Common myeloid progenitor, CD34-positive (primary cell): ENCODE measurements at regions not wholly inside any gene's neighbourhood (a gene's known extent, or its start where the extent isn't known, plus 50 kb on each side); places are given as distances from the start of the nearest gene placed in this dataset.
"Not testable (repeated sequence)": the region's sequence is repeated elsewhere in the genome, so short reads cannot be mapped to it uniquely, and the experiment has no call there.

Experiments used
- CTCF ChIA-PET: fragments of 350-600 bp; sonication (Branson Sonifier 250); formaldehyde crosslinking; loops from one replicate; lab custom pipeline; 2021; ENCODE audit warnings: antibody characterized with exemption; lab: Charles Lee
- POLR2A ChIA-PET: fragments of 350-600 bp; sonication (Branson Sonifier 250); formaldehyde crosslinking; loops from one replicate; lab custom pipeline; 2021; ENCODE audit warnings: antibody characterized with exemption; lab: Charles Lee
- DNase-seq, 3 donors: peaks; one replicate each; pipeline versions ENCODE4 v3.0.0 to v3.0.0-alpha.2; 2013
- H3K27ac ChIP-seq, 2 experiments: 1 replicate in 1 of 2; 2 replicates in 1 of 2; pipeline ENCODE4 v1.7.0; 2013; ENCODE audit warnings: inconsistent platforms in 2 of 2, low read length in 2 of 2, mild to moderate bottlenecking in 2 of 2, low read depth in 1 of 2, moderate library complexity in 1 of 2; ENCODE audit not compliant: severe bottlenecking in 2 of 2, insufficient read depth in 1 of 2, poor library complexity in 1 of 2
- H3K27me3 ChIP-seq, 5 experiments: replicated peaks in 2 of 5; 1 replicate in 3 of 5; 2 replicates in 2 of 5; pipeline versions ENCODE4 v1.6.1 to v1.7.0; 2013; ENCODE audit warnings: low read length in 4 of 5, mild to moderate bottlenecking in 2 of 5, moderate library complexity in 2 of 5, inconsistent platforms in 1 of 5; ENCODE audit not compliant: insufficient read depth in 5 of 5, control insufficient read depth in 4 of 5
- H3K36me3 ChIP-seq, 4 experiments: 1 replicate in 2 of 4; 2 replicates in 2 of 4; pipeline versions ENCODE4 v1.6.1 to v1.7.0; 2013; ENCODE audit warnings: low read length in 3 of 4, control low read depth in 1 of 4, mild to moderate bottlenecking in 1 of 4; ENCODE audit not compliant: control insufficient read depth in 4 of 4, insufficient read depth in 4 of 4
- H3K4me1 ChIP-seq, 4 experiments: 1 replicate in 3 of 4; 2 replicates in 1 of 4; pipeline versions ENCODE4 v1.6.1 to v1.7.1; 2013; ENCODE audit warnings: low read length in 3 of 4, mild to moderate bottlenecking in 3 of 4, control low read depth in 1 of 4, inconsistent platforms in 1 of 4, moderate library complexity in 1 of 4; ENCODE audit not compliant: control insufficient read depth in 4 of 4, insufficient read depth in 4 of 4; ENCODE audit errors: control extremely low read depth in 1 of 4
- H3K4me3 ChIP-seq, 7 experiments: 1 replicate in 4 of 7; 2 replicates in 3 of 7; pipeline versions ENCODE4 v1.5.1 to v1.7.0; 2013; ENCODE audit warnings: mild to moderate bottlenecking in 7 of 7, low read length in 6 of 7, moderate library complexity in 6 of 7, inconsistent platforms in 2 of 7, low read depth in 2 of 7, control low read depth in 1 of 7; ENCODE audit not compliant: insufficient read depth in 4 of 7, control insufficient read depth in 1 of 7; ENCODE audit errors: extremely low read depth in 1 of 7
- H3K9me3 ChIP-seq, 5 experiments: 1 replicate in 4 of 5; 2 replicates in 1 of 5; pipeline versions ENCODE4 v1.6.1 to v1.7.1; 2013; ENCODE audit warnings: low read length in 4 of 5, mild to moderate bottlenecking in 2 of 5, inconsistent platforms in 1 of 5, low read depth in 1 of 5, moderate library complexity in 1 of 5; ENCODE audit not compliant: control insufficient read depth in 4 of 5, insufficient read depth in 2 of 5; ENCODE audit errors: control extremely low read depth in 1 of 5
- whole genome bisulfite sequencing: methylation state at CpG from one replicate; pipeline ENCODE4 v1.1.5; 2013; ENCODE audit not compliant: insufficient coverage; 5-methylcytosine and 5-hydroxymethylcytosine counted together

DNA sequence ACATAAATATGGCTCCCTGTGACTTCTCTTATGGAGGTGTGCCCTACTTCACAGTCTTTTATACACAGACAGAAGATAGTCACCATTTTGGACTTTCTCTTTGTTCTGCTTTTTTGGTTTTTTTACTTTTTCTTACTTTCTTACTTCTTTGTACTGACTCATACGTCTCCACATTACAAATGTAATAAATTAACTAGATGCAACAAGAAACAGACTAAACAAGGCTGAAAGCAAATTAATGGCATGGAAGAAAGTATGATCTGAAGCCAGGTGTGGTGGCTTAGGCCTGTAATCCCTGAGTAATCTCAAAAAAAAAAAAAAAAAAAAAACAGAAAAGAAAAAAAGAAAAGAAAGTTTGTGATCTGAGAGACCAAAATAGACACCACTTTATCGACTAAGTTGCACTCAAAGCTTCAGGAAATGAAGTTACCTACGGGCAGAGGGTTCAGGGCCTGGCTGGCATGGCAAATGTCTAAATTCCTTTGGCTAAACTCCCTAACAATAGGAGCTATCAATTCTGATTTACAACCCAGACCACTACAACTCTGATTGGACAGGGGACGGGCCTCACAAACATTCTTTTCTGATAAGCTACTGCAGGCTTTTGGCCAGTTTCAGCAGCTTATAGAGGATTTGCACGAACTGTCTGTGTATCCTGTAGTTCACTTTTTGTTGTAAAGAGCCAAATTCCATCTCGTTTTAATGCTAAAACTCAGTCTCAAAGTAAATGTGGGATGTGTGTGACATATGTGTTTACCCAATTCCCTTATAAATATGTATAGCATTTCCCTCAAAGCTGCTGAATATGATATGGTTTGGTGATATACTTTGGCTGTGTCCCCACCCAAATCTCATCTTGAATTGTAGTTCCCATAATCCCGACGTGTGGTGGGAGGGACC, 129.1 kb downstream of the SEPTIN14 start:
- no peak for DNase-seq
- Histone ChIP-seq H3K27ac (no peak overlapping the region), H3K4me3 (no peak overlapping the region), H3K9me3 (no peaks in the 10 kb centered on the region), H3K27me3 (no peaks in the 10 kb centered on the region), H3K4me1 (peaks cover 0 to 4% (median 0%) of the 10 kb centered on the region in 4 experiments), H3K36me3 (no peaks in the 10 kb centered on the region)
- POLR2A ChIA-PET = interaction anchor here (0.5 kb wide), 1 partner anchor 1360 kb away, joined by 4 read pairs; no protein-coding TSS in a partner anchor
- WGBS = 90% methylated on average over 4 of the region's 8 CpGs
- CTCF ChIA-PET = no interaction called here

DNA sequence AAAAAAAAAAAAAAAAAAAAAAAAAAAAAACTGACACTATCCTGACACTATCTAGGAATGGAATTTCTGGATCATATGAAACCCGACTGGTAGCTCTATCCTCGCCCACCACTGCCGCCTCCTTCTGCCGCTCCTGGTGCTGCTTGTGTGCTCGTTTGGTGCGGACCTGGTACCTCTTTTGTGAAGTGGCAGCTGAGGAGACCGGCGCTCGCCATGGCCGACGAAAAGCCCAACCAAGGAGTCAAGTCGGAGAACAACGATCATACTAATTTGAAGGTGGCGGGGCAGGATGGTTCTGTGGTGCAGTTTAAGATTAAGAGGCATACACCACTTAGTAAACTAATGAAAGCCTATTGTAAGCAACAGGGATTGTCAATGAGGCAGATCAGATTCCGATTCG, 130.6 kb downstream of the SEPTIN14 start:
- H3K36me3 ChIP-seq = no peaks in the 10 kb centered on the region
- H3K27me3 ChIP-seq = no peaks in the 10 kb centered on the region
- ChIA-PET CTCF (no interaction called here), POLR2A (no interaction called here)
- H3K4me3 ChIP-seq = no peak overlapping the region
- H3K4me1 ChIP-seq = peaks cover 0 to 4% (median 0%) of the 10 kb centered on the region in 4 experiments
- 100% methylated on average over 8 of the region's 16 CpGs for WGBS
- H3K9me3 ChIP-seq = no peaks in the 10 kb centered on the region
- DNase-seq = no peak
- no peak overlapping the region for H3K27ac ChIP-seq

DNA sequence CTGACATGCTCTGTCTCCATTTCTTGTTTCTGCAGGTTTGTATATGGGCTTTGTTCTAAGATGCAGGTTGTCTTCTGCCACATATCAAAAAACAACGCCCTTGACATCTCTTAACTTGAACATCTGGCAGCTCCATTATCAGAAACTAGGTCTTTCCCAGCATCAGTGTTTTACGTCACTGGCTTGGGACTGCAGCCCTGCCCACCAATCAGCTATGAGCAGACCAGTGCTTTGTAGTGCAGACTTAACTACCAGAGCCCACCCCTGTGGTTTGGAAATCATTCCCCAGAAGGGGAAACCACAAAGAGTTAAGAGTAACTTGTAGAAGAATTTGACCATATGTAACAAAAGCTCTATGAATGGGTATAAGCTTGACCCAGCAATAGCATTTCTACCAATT, 132.4 kb downstream of the SEPTIN14 start:
- H3K27me3 ChIP-seq = no peaks in the 10 kb centered on the region
- H3K9me3 ChIP-seq = no peaks in the 10 kb centered on the region
- POLR2A ChIA-PET = no interaction called here
- no peak overlapping the region for H3K27ac ChIP-seq
- CTCF ChIA-PET = no interaction called here
- no peak overlapping the region for H3K4me3 ChIP-seq
- peaks cover 0 to 4% (median 0%) of the 10 kb centered on the region in 4 experiments for H3K4me1 ChIP-seq
- no peaks in the 10 kb centered on the region for H3K36me3 ChIP-seq
- WGBS = 95% methylated on average over 2 of the region's 2 CpGs
- no peak for DNase-seq

DNA sequence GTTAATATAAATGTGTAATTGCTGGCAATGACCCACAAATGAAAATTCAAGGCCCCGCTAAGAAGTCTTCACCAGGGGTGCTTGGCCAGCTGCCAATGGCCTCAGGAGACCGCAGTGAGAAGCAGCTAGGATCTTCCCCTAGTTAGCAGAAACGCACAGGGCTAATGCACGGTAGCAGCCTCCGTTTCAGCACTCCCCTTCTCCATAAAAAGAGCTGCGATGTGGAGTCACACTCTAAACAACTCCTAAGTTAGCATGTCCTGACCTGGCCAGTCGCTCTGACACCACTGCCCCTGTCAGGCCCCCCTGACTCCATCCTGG, 139.0 kb downstream of the SEPTIN14 start:
- WGBS = 46% methylated on average over 6 of the region's 7 CpGs
- Histone ChIP-seq H3K4me3 (no peak overlapping the region), H3K9me3 (no peaks in the 10 kb centered on the region), H3K4me1 (peaks cover 0 to 6% (median 2%) of the 10 kb centered on the region in 4 experiments), H3K27ac (no peak overlapping the region), H3K27me3 (no peaks in the 10 kb centered on the region), H3K36me3 (no peaks in the 10 kb centered on the region)
- POLR2A ChIA-PET = no interaction called here
- CTCF ChIA-PET = no interaction called here
- DNase-seq = peak in 2 of 3 donors; percentile 20 to 31

DNA sequence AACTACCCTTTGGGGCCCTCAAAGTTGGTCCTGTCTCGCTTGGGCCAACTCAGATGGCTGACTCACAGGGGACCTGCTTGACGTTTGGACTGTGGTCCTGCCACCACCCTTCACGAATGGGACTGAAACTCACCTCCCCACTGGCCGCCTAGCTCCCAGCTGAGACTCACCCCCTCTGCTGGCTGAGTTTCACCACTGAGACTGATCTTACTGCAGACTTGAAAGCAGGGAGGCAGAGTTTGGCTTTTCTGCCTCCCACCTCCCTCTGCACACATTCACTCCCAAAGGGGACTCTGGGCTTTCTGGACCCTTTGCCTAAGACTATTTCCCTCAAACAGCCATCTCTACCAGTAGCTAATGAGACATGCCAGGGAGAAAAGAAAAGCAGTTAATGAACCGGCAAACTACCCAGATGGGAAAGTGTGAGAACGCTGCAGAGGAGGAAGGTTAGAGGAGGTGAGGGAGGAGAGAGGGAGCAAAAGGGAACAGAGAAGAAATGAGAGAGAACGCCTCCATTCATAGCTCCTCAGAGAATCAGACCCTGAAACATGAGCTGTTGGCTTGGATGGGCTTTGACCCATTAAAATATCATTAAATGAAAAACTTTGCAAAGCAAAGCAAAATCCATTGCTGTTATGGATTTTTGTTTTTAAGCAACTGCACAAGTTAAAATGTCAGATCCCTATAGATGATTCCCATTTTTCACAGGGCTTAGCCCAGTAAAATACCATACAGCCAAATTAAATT, 139.5 kb downstream of the SEPTIN14 start:
- H3K27me3 ChIP-seq, POLR2A ChIA-PET, H3K9me3 ChIP-seq, DNase-seq, H3K4me1 ChIP-seq, H3K4me3 ChIP-seq, H3K36me3 ChIP-seq, H3K27ac ChIP-seq: not testable (repeated sequence)
- CTCF ChIA-PET = interaction anchor here (1.1 kb wide), 1 partner anchor 82 kb away, joined by 3 read pairs; no protein-coding TSS in a partner anchor
- WGBS = no CpG with 5 or more reads among the region's 7 CpGs

DNA sequence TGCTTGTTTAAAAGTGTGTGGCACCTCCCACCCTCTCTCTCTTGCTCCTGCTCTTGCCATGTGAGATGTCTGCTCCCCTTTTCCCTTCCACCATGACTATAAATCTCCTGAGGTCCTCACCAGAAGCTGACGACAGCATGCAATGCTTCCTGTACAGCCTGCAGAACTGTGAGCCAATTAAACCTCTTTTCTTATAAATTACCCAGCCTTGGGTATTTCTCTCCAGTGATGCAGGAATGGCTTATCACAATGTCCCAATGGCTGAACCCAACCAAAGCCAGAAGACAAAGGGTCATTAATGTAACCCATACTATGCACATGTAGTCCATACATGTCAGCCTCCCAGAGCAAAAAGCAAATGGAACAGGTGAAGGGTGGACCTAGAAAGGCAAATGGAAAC, 141.5 kb downstream of the SEPTIN14 start:
- no CpG with 5 or more reads among the region's 1 CpG for WGBS
- CTCF ChIA-PET = interaction anchor here (0.8 kb wide), 1 partner anchor 14 kb away, joined by 3 read pairs; no protein-coding TSS in a partner anchor
- DNase-seq, H3K4me1 ChIP-seq, POLR2A ChIA-PET, H3K27ac ChIP-seq, H3K9me3 ChIP-seq, H3K4me3 ChIP-seq, H3K36me3 ChIP-seq, H3K27me3 ChIP-seq: not testable (repeated sequence)
